ENCODE measurements at regions not wholly inside any gene's neighbourhood (a gene's known extent, or its start where the extent isn't known, plus 50 kb on each side); places are given as distances from the start of the nearest gene placed in this dataset.

- TF ChIP-seq, protein P1, sequence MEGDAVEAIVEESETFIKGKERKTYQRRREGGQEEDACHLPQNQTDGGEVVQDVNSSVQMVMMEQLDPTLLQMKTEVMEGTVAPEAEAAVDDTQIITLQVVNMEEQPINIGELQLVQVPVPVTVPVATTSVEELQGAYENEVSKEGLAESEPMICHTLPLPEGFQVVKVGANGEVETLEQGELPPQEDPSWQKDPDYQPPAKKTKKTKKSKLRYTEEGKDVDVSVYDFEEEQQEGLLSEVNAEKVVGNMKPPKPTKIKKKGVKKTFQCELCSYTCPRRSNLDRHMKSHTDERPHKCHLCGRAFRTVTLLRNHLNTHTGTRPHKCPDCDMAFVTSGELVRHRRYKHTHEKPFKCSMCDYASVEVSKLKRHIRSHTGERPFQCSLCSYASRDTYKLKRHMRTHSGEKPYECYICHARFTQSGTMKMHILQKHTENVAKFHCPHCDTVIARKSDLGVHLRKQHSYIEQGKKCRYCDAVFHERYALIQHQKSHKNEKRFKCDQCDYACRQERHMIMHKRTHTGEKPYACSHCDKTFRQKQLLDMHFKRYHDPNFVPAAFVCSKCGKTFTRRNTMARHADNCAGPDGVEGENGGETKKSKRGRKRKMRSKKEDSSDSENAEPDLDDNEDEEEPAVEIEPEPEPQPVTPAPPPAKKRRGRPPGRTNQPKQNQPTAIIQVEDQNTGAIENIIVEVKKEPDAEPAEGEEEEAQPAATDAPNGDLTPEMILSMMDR (IDR thresholded peaks at IDR 0.05), result no peak
- TF ChIP-seq ZFX (IDR thresholded peaks at IDR 0.05; ENCODE audit: borderline replicate concordance), result no peak
These were observed 177.0 kb upstream of the TMEM132C start for GRCh38 chr12:128089961-128090360.
